GM12892 (cell line): ENCODE measurements at regions not wholly inside any gene's neighbourhood (a gene's known extent, or its start where the extent isn't known, plus 50 kb on each side); places are given as distances from the start of the nearest gene placed in this dataset.

Experiments
- POLR2A ChIP-seq: IDR thresholded peaks from 2 replicates; pipeline ENCODE4 v1.6.1; 2011; ENCODE audit warnings: low read depth, low read length, control low read depth
- POLR2AphosphoS5 ChIP-seq: IDR thresholded peaks from 2 replicates; pipeline ENCODE4 v1.6.1; 2011; ENCODE audit warnings: low read depth, low read length, control low read depth
- TAF1 ChIP-seq: IDR thresholded peaks from 2 replicates; pipeline ENCODE4 v1.6.1; 2011; ENCODE audit warnings: low read depth, mild to moderate bottlenecking, control low read depth, low read length, borderline replicate concordance

- TF ChIP-seq POLR2A (no peak), TAF1 (no peak), POLR2AphosphoS5 (no peak)
These were observed 311.9 kb upstream of the ARGLU1 start for GRCh38 chr13:106879806-106880205.
